ENCODE measurements at regions not wholly inside any gene's neighbourhood (a gene's known extent, or its start where the extent isn't known, plus 50 kb on each side); places are given as distances from the start of the nearest gene placed in this dataset.

- Histone ChIP-seq H3K4me1 (ENCODE audit: control insufficient read depth, low read depth, low read length) (peaks cover 3% of the 10 kb centered on the region), H3K4me2 (ENCODE audit: low read length) (no peak overlapping the region), H3K27me3 (ENCODE audit: insufficient read depth, low read length, poor library complexity) (no peaks in the 10 kb centered on the region), H3K79me2 (ENCODE audit: control insufficient read depth, insufficient read depth, low read length) (no peaks in the 10 kb centered on the region), H3K56ac (ENCODE audit: low read length) (no peak overlapping the region), H3K27ac (ENCODE audit: low read depth, low read length) (no peak overlapping the region), H3K23ac (ENCODE audit: low read length) (no peak overlapping the region), H3K36me3 (ENCODE audit: control insufficient read depth, insufficient read depth, low read length) (no peaks in the 10 kb centered on the region), H3K9ac (ENCODE audit: low read length) (no peak overlapping the region), H2BK15ac (replicated peaks; ENCODE audit: low read depth) (no peak overlapping the region), H3K4me3 (ENCODE audit: low read length) (no peak overlapping the region), H2BK120ac (ENCODE audit: low read depth, low read length) (no peak overlapping the region), H3K79me1 (ENCODE audit: low read length) (no peaks in the 10 kb centered on the region), H3K4ac (ENCODE audit: low read depth, low read length) (no peak overlapping the region), H2AK5ac (ENCODE audit: low read length) (no peak overlapping the region), H2BK5ac (ENCODE audit: low read length) (no peak overlapping the region), H3K18ac (ENCODE audit: low read length) (no peak overlapping the region), H4K5ac (ENCODE audit: low read length) (no peak overlapping the region), H4K8ac (ENCODE audit: low read depth, low read length) (no peak overlapping the region)
- WGBS (ENCODE audit: extremely low coverage, insufficient coverage, low lambda C conversion rate) = no CpG with 5 or more reads among the region's 7 CpGs
- DNase-seq = peak; percentile 42
Observed at GRCh38 chr10:10938676-10939075, 79.0 kb upstream of the CELF2 start.

- no peak overlapping the region for H2AK5ac ChIP-seq (ENCODE audit: low read length)
- H3K4ac ChIP-seq (ENCODE audit: low read depth, low read length) = no peak overlapping the region
- H3K4me2 ChIP-seq (ENCODE audit: low read length) = no peak overlapping the region
- H3K23ac ChIP-seq (ENCODE audit: low read length) = no peak overlapping the region
- no peak overlapping the region for H2BK15ac ChIP-seq (replicated peaks; ENCODE audit: low read depth)
- no peaks in the 10 kb centered on the region for H3K36me3 ChIP-seq (ENCODE audit: control insufficient read depth, insufficient read depth, low read length)
- H3K18ac ChIP-seq (ENCODE audit: low read length) = no peak overlapping the region
- no peak overlapping the region for H4K8ac ChIP-seq (ENCODE audit: low read depth, low read length)
- H4K5ac ChIP-seq (ENCODE audit: low read length) = no peak overlapping the region
- no peak overlapping the region for H2BK120ac ChIP-seq (ENCODE audit: low read depth, low read length)
- no peak for DNase-seq
- H2BK5ac ChIP-seq (ENCODE audit: low read length) = no peak overlapping the region
- H3K56ac ChIP-seq (ENCODE audit: low read length) = no peak overlapping the region
- H3K9ac ChIP-seq (ENCODE audit: low read length) = no peak overlapping the region
- WGBS (ENCODE audit: extremely low coverage, insufficient coverage, low lambda C conversion rate) = no CpG with 5 or more reads among the region's 6 CpGs
- no peak overlapping the region for H3K4me3 ChIP-seq (ENCODE audit: low read length)
- H3K27ac ChIP-seq (ENCODE audit: low read depth, low read length) = no peak overlapping the region
- H3K27me3 ChIP-seq (ENCODE audit: insufficient read depth, low read length, poor library complexity) = no peaks in the 10 kb centered on the region
- H3K79me2 ChIP-seq (ENCODE audit: control insufficient read depth, insufficient read depth, low read length) = no peaks in the 10 kb centered on the region
- H3K79me1 ChIP-seq (ENCODE audit: low read length) = no peaks in the 10 kb centered on the region
- H3K4me1 ChIP-seq (ENCODE audit: control insufficient read depth, low read depth, low read length) = peaks cover 3% of the 10 kb centered on the region
Observed at GRCh38 chr10:10941127-10941730, 76.4 kb upstream of the CELF2 start.

- Histone ChIP-seq H3K79me1 (ENCODE audit: low read length) (no peaks in the 10 kb centered on the region), H3K4me2 (ENCODE audit: low read length) (no peak overlapping the region), H3K79me2 (ENCODE audit: control insufficient read depth, insufficient read depth, low read length) (no peaks in the 10 kb centered on the region), H2AK5ac (ENCODE audit: low read length) (no peak overlapping the region), H2BK5ac (ENCODE audit: low read length) (no peak overlapping the region), H3K4me1 (ENCODE audit: control insufficient read depth, low read depth, low read length) (peaks cover 3% of the 10 kb centered on the region), H3K9ac (ENCODE audit: low read length) (no peak overlapping the region), H4K8ac (ENCODE audit: low read depth, low read length) (no peak overlapping the region), H3K4ac (ENCODE audit: low read depth, low read length) (no peak overlapping the region), H3K27ac (ENCODE audit: low read depth, low read length) (no peak overlapping the region), H3K36me3 (ENCODE audit: control insufficient read depth, insufficient read depth, low read length) (no peaks in the 10 kb centered on the region), H3K27me3 (ENCODE audit: insufficient read depth, low read length, poor library complexity) (no peaks in the 10 kb centered on the region), H2BK120ac (ENCODE audit: low read depth, low read length) (no peak overlapping the region), H3K4me3 (ENCODE audit: low read length) (no peak overlapping the region), H4K5ac (ENCODE audit: low read length) (no peak overlapping the region), H3K56ac (ENCODE audit: low read length) (no peak overlapping the region), H3K18ac (ENCODE audit: low read length) (no peak overlapping the region), H3K23ac (ENCODE audit: low read length) (no peak overlapping the region), H2BK15ac (replicated peaks; ENCODE audit: low read depth) (no peak overlapping the region)
- DNase-seq = no peak
- no CpG with 5 or more reads among the region's 1 CpG for WGBS (ENCODE audit: extremely low coverage, insufficient coverage, low lambda C conversion rate)
Observed at GRCh38 chr10:10942441-10942840, 75.2 kb upstream of the CELF2 start.

- Histone ChIP-seq H3K56ac (ENCODE audit: low read length) (no peak overlapping the region), H3K79me2 (ENCODE audit: control insufficient read depth, insufficient read depth, low read length) (no peaks in the 10 kb centered on the region), H3K36me3 (ENCODE audit: control insufficient read depth, insufficient read depth, low read length) (no peaks in the 10 kb centered on the region), H4K5ac (ENCODE audit: low read length) (no peak overlapping the region), H3K9ac (ENCODE audit: low read length) (no peak overlapping the region), H4K8ac (ENCODE audit: low read depth, low read length) (no peak overlapping the region), H3K4me3 (ENCODE audit: low read length) (no peak overlapping the region), H3K4me1 (ENCODE audit: control insufficient read depth, low read depth, low read length) (no peaks in the 10 kb centered on the region), H2BK5ac (ENCODE audit: low read length) (no peak overlapping the region), H2BK120ac (ENCODE audit: low read depth, low read length) (no peak overlapping the region), H3K27me3 (ENCODE audit: insufficient read depth, low read length, poor library complexity) (no peaks in the 10 kb centered on the region), H3K27ac (ENCODE audit: low read depth, low read length) (no peak overlapping the region), H3K18ac (ENCODE audit: low read length) (no peak overlapping the region), H3K4ac (ENCODE audit: low read depth, low read length) (no peak overlapping the region), H3K79me1 (ENCODE audit: low read length) (no peaks in the 10 kb centered on the region), H2BK15ac (replicated peaks; ENCODE audit: low read depth) (no peak overlapping the region), H3K4me2 (ENCODE audit: low read length) (no peak overlapping the region), H3K23ac (ENCODE audit: low read length) (no peak overlapping the region), H2AK5ac (ENCODE audit: low read length) (no peak overlapping the region)
- WGBS (ENCODE audit: extremely low coverage, insufficient coverage, low lambda C conversion rate) = no CpG with 5 or more reads among the region's 1 CpG
- DNase-seq = no peak
Observed at GRCh38 chr10:10946081-10946480, 71.6 kb upstream of the CELF2 start.

- H2BK15ac ChIP-seq (replicated peaks; ENCODE audit: low read depth) = no peak overlapping the region
- H3K9ac ChIP-seq (ENCODE audit: low read length) = no peak overlapping the region
- WGBS (ENCODE audit: extremely low coverage, insufficient coverage, low lambda C conversion rate) = no CpG with 5 or more reads among the region's 4 CpGs
- no peaks in the 10 kb centered on the region for H3K27me3 ChIP-seq (ENCODE audit: insufficient read depth, low read length, poor library complexity)
- no peak overlapping the region for H3K4me2 ChIP-seq (ENCODE audit: low read length)
- no peak overlapping the region for H3K4me3 ChIP-seq (ENCODE audit: low read length)
- H2AK5ac ChIP-seq (ENCODE audit: low read length) = no peak overlapping the region
- no peaks in the 10 kb centered on the region for H3K79me1 ChIP-seq (ENCODE audit: low read length)
- no peak overlapping the region for H3K4ac ChIP-seq (ENCODE audit: low read depth, low read length)
- H3K27ac ChIP-seq (ENCODE audit: low read depth, low read length) = no peak overlapping the region
- no peaks in the 10 kb centered on the region for H3K4me1 ChIP-seq (ENCODE audit: control insufficient read depth, low read depth, low read length)
- H3K18ac ChIP-seq (ENCODE audit: low read length) = no peak overlapping the region
- H3K56ac ChIP-seq (ENCODE audit: low read length) = no peak overlapping the region
- H3K36me3 ChIP-seq (ENCODE audit: control insufficient read depth, insufficient read depth, low read length) = no peaks in the 10 kb centered on the region
- no peak overlapping the region for H3K23ac ChIP-seq (ENCODE audit: low read length)
- H3K79me2 ChIP-seq (ENCODE audit: control insufficient read depth, insufficient read depth, low read length) = no peaks in the 10 kb centered on the region
- no peak overlapping the region for H4K5ac ChIP-seq (ENCODE audit: low read length)
- no peak overlapping the region for H2BK120ac ChIP-seq (ENCODE audit: low read depth, low read length)
- no peak for DNase-seq
- H2BK5ac ChIP-seq (ENCODE audit: low read length) = no peak overlapping the region
- no peak overlapping the region for H4K8ac ChIP-seq (ENCODE audit: low read depth, low read length)
Observed at GRCh38 chr10:10946801-10947200, 70.9 kb upstream of the CELF2 start.

- H3K27me3 ChIP-seq (ENCODE audit: insufficient read depth, low read length, poor library complexity) = no peaks in the 10 kb centered on the region
- no peak overlapping the region for H3K18ac ChIP-seq (ENCODE audit: low read length)
- no peaks in the 10 kb centered on the region for H3K36me3 ChIP-seq (ENCODE audit: control insufficient read depth, insufficient read depth, low read length)
- no peak overlapping the region for H3K4me3 ChIP-seq (ENCODE audit: low read length)
- no peak overlapping the region for H3K9ac ChIP-seq (ENCODE audit: low read length)
- no peak overlapping the region for H3K56ac ChIP-seq (ENCODE audit: low read length)
- no peak for DNase-seq
- H3K4me1 ChIP-seq (ENCODE audit: control insufficient read depth, low read depth, low read length) = no peaks in the 10 kb centered on the region
- no peak overlapping the region for H3K4ac ChIP-seq (ENCODE audit: low read depth, low read length)
- no peak overlapping the region for H3K4me2 ChIP-seq (ENCODE audit: low read length)
- H3K23ac ChIP-seq (ENCODE audit: low read length) = no peak overlapping the region
- H3K27ac ChIP-seq (ENCODE audit: low read depth, low read length) = no peak overlapping the region
- WGBS (ENCODE audit: extremely low coverage, insufficient coverage, low lambda C conversion rate) = no CpG with 5 or more reads among the region's 7 CpGs
- no peak overlapping the region for H4K8ac ChIP-seq (ENCODE audit: low read depth, low read length)
- no peaks in the 10 kb centered on the region for H3K79me2 ChIP-seq (ENCODE audit: control insufficient read depth, insufficient read depth, low read length)
- H3K79me1 ChIP-seq (ENCODE audit: low read length) = no peaks in the 10 kb centered on the region
- no peak overlapping the region for H2BK15ac ChIP-seq (replicated peaks; ENCODE audit: low read depth)
- H2BK5ac ChIP-seq (ENCODE audit: low read length) = no peak overlapping the region
- H2AK5ac ChIP-seq (ENCODE audit: low read length) = no peak overlapping the region
- no peak overlapping the region for H4K5ac ChIP-seq (ENCODE audit: low read length)
- H2BK120ac ChIP-seq (ENCODE audit: low read depth, low read length) = no peak overlapping the region
Observed at GRCh38 chr10:10951675-10952074, 66.0 kb upstream of the CELF2 start.

Measured in mesendoderm (in vitro differentiated cells).